GM23248 (cell line): ENCODE measurements at regions not wholly inside any gene's neighbourhood (a gene's known extent, or its start where the extent isn't known, plus 50 kb on each side); places are given as distances from the start of the nearest gene placed in this dataset.

Experiments
- EZH2 ChIP-seq: fragments of 200-600 bp; sonication (generic); IDR thresholded peaks from 2 replicates; pipeline ENCODE4 v1.6.1; 2018; ENCODE audit warnings: antibody characterized with exemption, mild to moderate bottlenecking; ENCODE audit not compliant: insufficient read depth, poor library complexity, severe bottlenecking
- EZH2phosphoT487 ChIP-seq: fragments of 200-600 bp; sonication (generic); IDR thresholded peaks from 2 replicates; pipeline ENCODE4 v1.6.1; 2018; ENCODE audit warnings: antibody characterized with exemption, moderate library complexity, mild to moderate bottlenecking, low read depth; ENCODE audit not compliant: insufficient read depth

DNA sequence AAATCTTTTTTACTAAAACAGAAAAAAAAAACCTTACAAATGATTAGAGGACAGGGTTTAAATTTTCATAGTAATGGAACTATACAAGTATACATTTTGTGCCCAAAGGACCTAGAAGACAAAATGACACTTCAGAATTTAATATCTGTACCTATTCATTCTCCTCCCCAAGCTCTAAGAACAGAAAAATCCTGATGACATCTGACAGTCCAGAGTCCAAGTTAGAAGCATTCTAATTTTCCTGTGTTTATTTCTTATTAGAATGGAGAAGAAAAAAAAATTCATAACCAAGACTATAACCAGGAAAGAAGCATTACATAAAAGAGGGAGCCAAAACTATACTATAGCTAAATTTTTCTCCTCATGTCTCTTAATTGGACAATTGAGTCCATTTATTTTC, 138.9 kb upstream of the SLC13A1 start:
- no peak for TF ChIP-seq EZH2
- TF ChIP-seq EZH2phosphoT487 = no peak
